CD4-positive, CD25-positive, alpha-beta regulatory T cell (primary cell): ENCODE measurements at regions not wholly inside any gene's neighbourhood (a gene's known extent, or its start where the extent isn't known, plus 50 kb on each side); places are given as distances from the start of the nearest gene placed in this dataset.

Experiments
- ATAC-seq, 2 donors: fragments of 150-1000 bp; cut with Tn5 transposase; one replicate each; pipeline ENCODE4 v1.10.0; 2021; ENCODE audit warnings: low read depth in 2 of 2, moderate number of reproducible peaks in 2 of 2, moderate library complexity in 1 of 2
- DNase-seq, 3 donors: peaks; one replicate each; pipeline versions ENCODE4 v3.0.0 to v3.0.0-alpha.2; 2012 to 2022; ENCODE audit warnings: mixed read lengths in 1 of 3
- H3K27ac ChIP-seq: one replicate; pipeline ENCODE4 v1.7.0; 2013; ENCODE audit warnings: mild to moderate bottlenecking, low read length; ENCODE audit not compliant: insufficient read depth, poor library complexity, severe bottlenecking
- H3K27me3 ChIP-seq: one replicate; pipeline ENCODE4 v1.7.0; 2013; ENCODE audit warnings: low read length; ENCODE audit not compliant: control insufficient read depth, insufficient read depth
- H3K36me3 ChIP-seq: one replicate; pipeline ENCODE4 v1.7.0; 2013; ENCODE audit warnings: mild to moderate bottlenecking, low read length, moderate library complexity; ENCODE audit not compliant: control insufficient read depth, insufficient read depth
- H3K4me1 ChIP-seq: 2 replicates; pipeline ENCODE4 v1.7.0; 2013; ENCODE audit warnings: mild to moderate bottlenecking, low read length; ENCODE audit not compliant: insufficient read depth, control insufficient read depth, poor library complexity, severe bottlenecking
- H3K4me3 ChIP-seq: one replicate; pipeline ENCODE4 v1.7.0; 2013; ENCODE audit warnings: low read depth, mild to moderate bottlenecking, low read length, moderate library complexity
- H3K9me3 ChIP-seq, 2 experiments: 1 replicate in 1 of 2; 2 replicates in 1 of 2; pipeline ENCODE4 v1.7.0; 2013; ENCODE audit warnings: low read length in 2 of 2, mild to moderate bottlenecking in 1 of 2, moderate library complexity in 1 of 2; ENCODE audit not compliant: control insufficient read depth in 2 of 2
- H3K27ac Mint-ChIP-seq, 3 donors: one replicate each; pipeline ENCODE4 v1.8.0; 2020 to 2022; ENCODE audit warnings: mild to moderate bottlenecking in 3 of 3, mixed read lengths in 3 of 3, moderate library complexity in 2 of 3
- H3K27me3 Mint-ChIP-seq: one replicate; pipeline ENCODE4 v1.8.0; 2022; ENCODE audit warnings: mild to moderate bottlenecking, mixed read lengths
- H3K36me3 Mint-ChIP-seq: one replicate; pipeline ENCODE4 v1.8.0; 2020; ENCODE audit warnings: mixed read lengths
- H3K4me1 Mint-ChIP-seq, 4 donors: one replicate each; pipeline ENCODE4 v1.8.0; 2020 to 2022; ENCODE audit warnings: mixed read lengths in 4 of 4, mild to moderate bottlenecking in 1 of 4
- H3K4me3 Mint-ChIP-seq, 4 donors: one replicate each; pipeline ENCODE4 v1.8.0; 2020 to 2022; ENCODE audit warnings: mild to moderate bottlenecking in 4 of 4, mixed read lengths in 4 of 4, moderate library complexity in 3 of 4
- H3K9me3 Mint-ChIP-seq, 7 donors: one replicate each; pipeline ENCODE4 v1.8.0; 2020 to 2022; ENCODE audit warnings: mixed read lengths in 7 of 7, mild to moderate bottlenecking in 3 of 7, moderate library complexity in 2 of 7

DNA sequence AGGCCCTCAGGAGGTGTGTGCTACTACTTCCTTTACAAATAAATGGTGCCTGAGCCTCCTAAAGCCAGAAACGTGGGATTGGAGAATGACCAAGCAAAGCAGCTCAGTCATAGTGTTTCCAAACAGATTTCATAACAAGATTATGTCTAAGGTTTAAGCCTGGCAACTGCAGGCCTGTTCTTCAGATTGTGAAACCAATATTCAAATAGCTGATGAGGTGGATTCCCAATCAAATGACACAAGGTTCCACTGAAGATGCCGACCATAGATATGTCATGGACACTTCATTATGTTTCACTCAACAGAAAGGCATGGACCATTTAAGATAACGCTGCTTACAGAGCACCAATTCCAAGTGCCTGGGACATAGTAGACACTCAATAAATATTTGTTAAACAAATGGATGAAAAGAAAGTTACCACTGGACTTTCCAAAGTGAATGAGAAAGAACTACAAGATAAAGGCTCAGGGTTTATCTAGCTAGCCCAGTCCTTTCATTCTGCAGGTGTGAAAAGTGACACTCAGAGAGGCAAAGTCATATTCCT, 189.5 kb downstream of the ACTL7B start:
- Mint-ChIP-seq H3K27me3 (no peaks in the 10 kb centered on the region), H3K4me1 (no peaks in the 10 kb centered on the region), H3K36me3 (no peaks in the 10 kb centered on the region), H3K27ac (no peak overlapping the region), H3K9me3 (peaks cover 0 to 4% (median 0%) of the 10 kb centered on the region in 7 donors), H3K4me3 (no peak overlapping the region)
- DNase-seq (no peak), ATAC-seq (no peak)
- H3K36me3 ChIP-seq = no peaks in the 10 kb centered on the region
- H3K27ac ChIP-seq = no peak overlapping the region
- no peaks in the 10 kb centered on the region for H3K4me1 ChIP-seq
- no peaks in the 10 kb centered on the region for H3K9me3 ChIP-seq
- no peak overlapping the region for H3K4me3 ChIP-seq
- H3K27me3 ChIP-seq = no peaks in the 10 kb centered on the region

DNA sequence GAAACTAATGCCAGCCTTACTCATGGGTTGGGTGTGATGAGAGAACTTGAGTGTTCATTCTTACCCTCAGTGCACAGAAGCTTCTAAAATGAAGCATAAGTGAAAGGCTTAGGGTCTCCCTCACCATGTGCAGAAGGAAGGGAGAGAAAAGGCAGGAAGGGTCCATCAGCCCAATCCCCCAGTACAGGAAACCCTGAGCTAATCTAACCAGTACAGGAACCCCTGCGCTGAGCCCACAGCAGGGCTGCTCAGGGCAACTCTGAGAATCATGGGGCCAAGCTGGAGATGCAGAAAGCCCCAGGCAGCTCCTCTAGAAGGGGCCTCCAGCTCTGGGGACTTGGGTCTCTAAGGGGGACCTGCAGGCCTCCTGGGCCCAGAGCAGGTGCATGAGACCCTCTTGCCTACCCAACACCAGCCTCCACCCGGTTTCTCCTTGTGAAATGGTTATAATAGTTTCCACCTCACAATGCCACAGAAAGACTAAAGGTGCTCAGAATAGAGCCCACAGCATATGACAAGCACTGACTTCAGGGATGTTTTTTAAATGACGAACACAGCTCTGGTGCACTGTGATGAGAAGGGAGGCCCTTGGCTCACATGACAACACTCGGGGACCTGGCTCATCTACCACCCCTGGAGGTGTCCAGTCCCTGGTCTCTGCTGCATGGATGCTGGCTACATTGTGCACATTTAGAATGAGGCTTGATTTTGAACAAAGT, 190.1 kb downstream of the ACTL7B start:
- no peak overlapping the region for H3K4me3 Mint-ChIP-seq
- Histone ChIP-seq H3K27ac (no peak overlapping the region), H3K9me3 (no peaks in the 10 kb centered on the region), H3K36me3 (no peaks in the 10 kb centered on the region), H3K4me1 (no peaks in the 10 kb centered on the region), H3K4me3 (no peak overlapping the region), H3K27me3 (no peaks in the 10 kb centered on the region)
- H3K9me3 Mint-ChIP-seq = peaks cover 0 to 6% (median 0%) of the 10 kb centered on the region in 7 donors
- DNase-seq (no peak), ATAC-seq (no peak)
- no peaks in the 10 kb centered on the region for H3K4me1 Mint-ChIP-seq
- no peaks in the 10 kb centered on the region for H3K27me3 Mint-ChIP-seq
- no peak overlapping the region for H3K27ac Mint-ChIP-seq
- H3K36me3 Mint-ChIP-seq = no peaks in the 10 kb centered on the region

- Histone ChIP-seq H3K4me1 (no peaks in the 10 kb centered on the region), H3K27ac (no peak overlapping the region), H3K9me3 (peaks cover 0 to under 1% of the 10 kb centered on the region in 2 experiments), H3K27me3 (no peaks in the 10 kb centered on the region), H3K4me3 (no peak overlapping the region), H3K36me3 (no peaks in the 10 kb centered on the region)
- no peak for ATAC-seq
- peaks cover 0 to 11% (median 6%) of the 10 kb centered on the region in 7 donors for H3K9me3 Mint-ChIP-seq
- DNase-seq = no peak
- no peaks in the 10 kb centered on the region for H3K27me3 Mint-ChIP-seq
- H3K27ac Mint-ChIP-seq = no peak overlapping the region
- no peak overlapping the region for H3K4me3 Mint-ChIP-seq
- H3K4me1 Mint-ChIP-seq = no peaks in the 10 kb centered on the region
- no peaks in the 10 kb centered on the region for H3K36me3 Mint-ChIP-seq
Measured at GRCh38 chr9:108664309-108665255, 191.2 kb downstream of the ACTL7B start.

GRCh38 chr9:108663422-108663821, 192.4 kb downstream of the ACTL7B start:
- H3K36me3 ChIP-seq = no peaks in the 10 kb centered on the region
- H3K4me1 Mint-ChIP-seq = no peaks in the 10 kb centered on the region
- no peak overlapping the region for H3K27ac ChIP-seq
- no peak overlapping the region for H3K27ac Mint-ChIP-seq
- ATAC-seq = no peak
- H3K9me3 Mint-ChIP-seq = peaks cover 0 to 15% (median 7%) of the 10 kb centered on the region in 7 donors
- DNase-seq = no peak
- H3K4me3 Mint-ChIP-seq = no peak overlapping the region
- no peak overlapping the region for H3K4me3 ChIP-seq
- no peaks in the 10 kb centered on the region for H3K4me1 ChIP-seq
- H3K9me3 ChIP-seq = peaks cover 0 to 6% of the 10 kb centered on the region in 2 experiments
- H3K27me3 ChIP-seq = no peaks in the 10 kb centered on the region
- H3K27me3 Mint-ChIP-seq = no peaks in the 10 kb centered on the region
- no peaks in the 10 kb centered on the region for H3K36me3 Mint-ChIP-seq

DNA sequence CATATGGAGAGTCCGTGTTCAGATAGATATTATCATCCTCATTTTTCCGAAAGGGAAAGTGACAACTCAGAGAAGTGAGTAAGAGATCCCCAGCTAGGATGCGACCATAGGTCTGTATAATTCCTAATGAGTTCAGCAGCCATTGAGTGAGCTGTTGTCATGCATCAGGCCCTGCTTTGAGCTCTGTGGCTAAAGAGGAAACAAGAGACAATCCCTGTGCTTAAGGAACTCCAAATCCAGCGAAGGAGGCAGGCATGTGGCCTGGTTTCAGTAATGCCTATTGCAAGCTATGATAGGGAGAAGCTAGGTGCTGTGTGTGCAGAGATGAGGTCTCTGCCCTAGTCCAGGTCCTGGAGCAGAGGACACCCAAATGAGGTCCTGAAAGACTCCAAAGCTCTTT, 192.8 kb downstream of the ACTL7B start:
- ATAC-seq = no peak
- Mint-ChIP-seq H3K36me3 (no peaks in the 10 kb centered on the region), H3K27ac (no peak overlapping the region), H3K4me1 (no peaks in the 10 kb centered on the region), H3K27me3 (no peaks in the 10 kb centered on the region), H3K9me3 (peaks cover 0 to 15% (median 7%) of the 10 kb centered on the region in 7 donors), H3K4me3 (no peak overlapping the region)
- H3K27ac ChIP-seq = no peak overlapping the region
- no peak for DNase-seq
- no peaks in the 10 kb centered on the region for H3K27me3 ChIP-seq
- H3K4me1 ChIP-seq = no peaks in the 10 kb centered on the region
- peaks cover 0 to 6% of the 10 kb centered on the region in 2 experiments for H3K9me3 ChIP-seq
- H3K36me3 ChIP-seq = no peaks in the 10 kb centered on the region
- H3K4me3 ChIP-seq = no peak overlapping the region

DNA sequence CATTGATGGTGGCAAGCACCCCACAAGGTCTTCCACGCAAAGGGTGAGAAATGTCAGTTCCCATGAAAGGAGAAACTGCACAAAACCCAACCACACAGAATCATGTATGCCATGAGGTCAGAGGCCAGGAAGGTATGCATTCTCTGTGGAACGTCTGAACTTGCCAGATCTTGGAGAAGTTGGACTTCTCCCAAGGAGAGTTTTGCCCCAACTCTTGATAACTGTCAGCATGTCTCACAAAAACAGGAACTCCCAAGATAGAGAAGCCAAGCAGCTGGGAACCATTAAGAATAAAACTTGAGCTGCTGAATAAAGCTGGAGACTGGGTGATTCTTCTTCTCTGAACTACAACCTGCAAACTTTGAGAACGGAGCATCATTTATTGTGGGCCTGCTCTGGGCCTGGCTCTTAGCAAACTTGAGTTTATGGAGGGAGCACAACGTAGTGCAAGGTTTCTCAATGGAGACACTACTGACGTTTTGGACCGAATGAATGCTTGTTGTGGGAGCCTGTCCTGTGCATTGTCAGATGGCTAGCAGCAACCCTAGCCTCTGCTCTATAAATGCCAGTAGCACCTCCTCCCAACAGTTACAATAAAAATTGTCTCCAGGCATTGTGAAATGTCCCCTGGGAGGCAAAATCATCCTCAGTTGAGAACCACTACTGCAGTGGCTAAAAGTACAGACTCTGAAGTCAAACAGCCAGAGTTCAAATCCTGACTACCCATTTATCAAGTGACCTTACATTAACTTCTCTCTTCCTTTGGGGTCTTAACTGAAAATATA, 193.5 kb downstream of the ACTL7B start:
- DNase-seq (no peak), ATAC-seq (no peak)
- Histone ChIP-seq H3K27ac (no peak overlapping the region), H3K9me3 (peaks cover 0 to 6% of the 10 kb centered on the region in 2 experiments), H3K4me3 (no peak overlapping the region), H3K36me3 (no peaks in the 10 kb centered on the region), H3K27me3 (no peaks in the 10 kb centered on the region), H3K4me1 (no peaks in the 10 kb centered on the region)
- Mint-ChIP-seq H3K27me3 (no peaks in the 10 kb centered on the region), H3K27ac (no peak overlapping the region), H3K36me3 (no peaks in the 10 kb centered on the region), H3K9me3 (peaks cover 0 to 18% (median 7%) of the 10 kb centered on the region in 7 donors), H3K4me1 (no peaks in the 10 kb centered on the region), H3K4me3 (no peak overlapping the region)

DNA sequence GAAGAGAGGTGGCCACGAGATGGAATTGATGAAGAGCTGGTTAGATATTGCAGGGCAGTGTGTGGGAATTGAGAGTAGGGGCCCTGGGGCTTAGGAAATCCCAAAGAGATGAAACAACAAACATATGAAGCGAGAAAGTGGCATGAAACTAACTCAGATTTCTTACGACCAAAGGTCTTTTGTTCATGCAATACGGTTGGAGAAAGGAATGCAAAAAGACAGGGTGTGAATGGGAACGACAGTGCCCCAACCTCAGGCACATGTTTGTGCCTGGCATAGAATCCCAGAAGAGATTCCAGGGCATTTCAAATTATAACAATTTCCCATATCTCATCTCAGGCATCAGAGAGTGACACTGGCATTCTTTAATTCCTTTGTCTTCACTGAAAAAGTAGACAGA, 199.2 kb downstream of the ACTL7B start:
- Histone ChIP-seq H3K36me3 (no peaks in the 10 kb centered on the region), H3K27me3 (no peaks in the 10 kb centered on the region), H3K4me3 (no peak overlapping the region), H3K9me3 (peaks cover 0 to 6% of the 10 kb centered on the region in 2 experiments), H3K27ac (no peak overlapping the region), H3K4me1 (no peaks in the 10 kb centered on the region)
- H3K9me3 Mint-ChIP-seq = peaks cover 0 to 19% (median 9%) of the 10 kb centered on the region in 7 donors
- ATAC-seq (no peak), DNase-seq (no peak)
- no peaks in the 10 kb centered on the region for H3K4me1 Mint-ChIP-seq
- no peaks in the 10 kb centered on the region for H3K36me3 Mint-ChIP-seq
- H3K27ac Mint-ChIP-seq = no peak overlapping the region
- H3K4me3 Mint-ChIP-seq = no peak overlapping the region
- no peaks in the 10 kb centered on the region for H3K27me3 Mint-ChIP-seq
